22Rv1 (cell line): ENCODE measurements at regions not wholly inside any gene's neighbourhood (a gene's known extent, or its start where the extent isn't known, plus 50 kb on each side); places are given as distances from the start of the nearest gene placed in this dataset.
"Not testable (repeated sequence)": the region's sequence is repeated elsewhere in the genome, so short reads cannot be mapped to it uniquely, and the experiment has no call there.

ENCODE experiments used
- H3K27ac ChIP-seq: fragments of 450-650 bp; 2 replicates; pipeline ENCODE4 v1.5.1; 2017
- ZFX ChIP-seq: fragments of 450-650 bp; IDR thresholded peaks from 2 replicates; pipeline ENCODE4 v1.6.1; 2017; ENCODE audit warnings: antibody characterized with exemption, borderline replicate concordance
- TF ChIP-seq, protein P1 (sequence below): fragments of 450-650 bp; IDR thresholded peaks from 2 replicates; pipeline ENCODE4 v1.5.1; 2017; ENCODE audit warnings: mild to moderate bottlenecking

DNA sequence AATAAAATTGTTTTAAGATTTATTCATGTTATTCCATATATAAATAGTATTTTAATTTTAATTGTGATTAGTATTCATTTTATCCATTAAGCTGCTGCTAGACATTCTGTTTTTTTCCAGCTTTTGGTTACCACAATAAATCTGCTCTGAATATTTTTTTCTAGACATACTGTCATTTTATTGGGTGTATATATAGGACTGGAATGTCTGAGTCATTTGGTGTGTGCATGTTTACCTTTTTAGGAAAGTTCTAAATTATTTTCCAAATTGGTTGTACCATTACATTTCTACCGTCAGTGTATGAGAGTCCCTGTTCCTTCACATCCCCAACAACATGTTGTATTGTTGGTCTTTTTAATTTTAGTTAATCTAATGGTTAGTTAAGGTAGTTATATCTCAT, 1138.1 kb downstream of the REEP3 start:
- H3K27ac ChIP-seq = no peak overlapping the region
- no peak for TF ChIP-seq ZFX
- TF ChIP-seq, protein P1, sequence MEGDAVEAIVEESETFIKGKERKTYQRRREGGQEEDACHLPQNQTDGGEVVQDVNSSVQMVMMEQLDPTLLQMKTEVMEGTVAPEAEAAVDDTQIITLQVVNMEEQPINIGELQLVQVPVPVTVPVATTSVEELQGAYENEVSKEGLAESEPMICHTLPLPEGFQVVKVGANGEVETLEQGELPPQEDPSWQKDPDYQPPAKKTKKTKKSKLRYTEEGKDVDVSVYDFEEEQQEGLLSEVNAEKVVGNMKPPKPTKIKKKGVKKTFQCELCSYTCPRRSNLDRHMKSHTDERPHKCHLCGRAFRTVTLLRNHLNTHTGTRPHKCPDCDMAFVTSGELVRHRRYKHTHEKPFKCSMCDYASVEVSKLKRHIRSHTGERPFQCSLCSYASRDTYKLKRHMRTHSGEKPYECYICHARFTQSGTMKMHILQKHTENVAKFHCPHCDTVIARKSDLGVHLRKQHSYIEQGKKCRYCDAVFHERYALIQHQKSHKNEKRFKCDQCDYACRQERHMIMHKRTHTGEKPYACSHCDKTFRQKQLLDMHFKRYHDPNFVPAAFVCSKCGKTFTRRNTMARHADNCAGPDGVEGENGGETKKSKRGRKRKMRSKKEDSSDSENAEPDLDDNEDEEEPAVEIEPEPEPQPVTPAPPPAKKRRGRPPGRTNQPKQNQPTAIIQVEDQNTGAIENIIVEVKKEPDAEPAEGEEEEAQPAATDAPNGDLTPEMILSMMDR = no peak

DNA sequence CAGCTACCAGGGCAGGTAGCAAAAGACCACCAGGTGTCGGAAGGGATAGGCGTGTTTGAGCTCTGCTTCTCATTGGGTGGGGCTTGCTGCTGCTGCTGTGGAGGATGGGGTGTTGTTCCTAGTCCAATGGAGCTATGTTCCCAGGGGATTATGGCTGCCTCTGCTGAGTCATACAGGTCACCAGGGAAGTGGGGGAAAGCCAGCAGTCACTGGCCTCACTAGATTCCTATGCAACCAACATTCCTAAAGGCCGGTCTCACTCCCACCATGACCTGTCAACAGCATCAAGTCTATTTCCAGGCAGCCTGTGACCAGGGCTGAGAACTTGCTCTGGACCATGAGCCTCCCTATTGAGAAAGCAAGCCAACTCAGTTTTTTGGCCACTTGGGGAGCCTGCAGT, 1160.8 kb downstream of the REEP3 start:
- no peak overlapping the region for H3K27ac ChIP-seq
- no peak for TF ChIP-seq ZFX
- TF ChIP-seq, protein P1 = no peak

DNA sequence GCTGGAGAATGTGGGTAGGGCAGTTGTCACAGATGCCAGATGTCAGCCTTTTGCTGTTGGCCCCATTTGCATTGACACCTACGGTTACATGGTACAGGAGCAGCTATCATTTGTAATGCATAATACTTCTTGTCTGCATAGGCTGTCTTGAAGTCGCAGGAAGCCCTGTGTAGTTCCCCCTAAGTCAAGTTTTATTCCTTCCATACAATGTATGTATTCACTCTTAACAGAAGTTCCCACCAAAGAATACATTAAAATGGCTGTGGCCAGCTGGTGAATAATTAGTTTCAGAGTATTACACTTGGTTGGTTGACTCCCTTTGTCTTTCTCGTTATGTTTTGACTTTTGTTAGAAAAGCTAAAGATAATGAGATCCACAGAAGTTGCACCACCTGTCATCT, 1169.0 kb downstream of the REEP3 start:
- no peak for TF ChIP-seq ZFX
- TF ChIP-seq, protein P1 = no peak
- H3K27ac ChIP-seq = no peak overlapping the region

DNA sequence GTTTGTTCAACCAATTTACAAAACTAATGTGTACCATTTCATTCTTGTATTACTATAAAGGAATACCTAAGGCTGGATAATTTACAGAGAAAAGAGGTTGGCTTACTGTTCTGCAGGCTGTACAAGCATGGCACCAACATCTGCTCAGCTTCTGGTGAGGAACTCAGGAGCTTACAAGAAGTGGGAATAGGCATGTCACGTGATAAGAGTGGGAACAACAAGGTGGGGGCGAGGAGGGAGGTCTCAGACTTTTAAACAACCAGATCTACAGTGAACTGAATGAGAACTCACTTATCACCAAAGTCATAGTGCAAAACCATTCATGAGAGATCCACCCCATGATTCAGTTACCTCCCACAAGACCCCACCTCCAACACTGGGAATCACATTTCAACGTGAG, 1178.0 kb downstream of the REEP3 start:
- no peak overlapping the region for H3K27ac ChIP-seq
- TF ChIP-seq, protein P1 = no peak
- TF ChIP-seq ZFX = no peak

DNA sequence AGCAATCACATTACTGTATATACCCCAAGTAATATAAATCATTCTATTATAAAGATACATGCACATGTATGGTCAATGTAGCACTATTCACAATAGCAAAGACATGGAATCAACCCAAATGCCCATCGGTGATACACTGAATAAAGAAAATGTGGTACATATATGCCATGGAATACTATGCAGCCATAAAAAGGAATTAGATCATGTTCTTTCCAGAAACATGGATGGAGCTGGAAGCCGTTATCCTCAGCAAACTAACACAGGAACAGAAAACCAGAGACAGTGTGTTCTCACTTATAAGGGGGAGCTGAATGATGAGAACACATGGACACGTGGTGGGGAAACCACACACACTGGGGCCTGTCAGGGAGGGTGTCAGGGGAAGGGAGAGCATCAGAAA, 1180.9 kb downstream of the REEP3 start:
- not testable (repeated sequence) for H3K27ac ChIP-seq

DNA sequence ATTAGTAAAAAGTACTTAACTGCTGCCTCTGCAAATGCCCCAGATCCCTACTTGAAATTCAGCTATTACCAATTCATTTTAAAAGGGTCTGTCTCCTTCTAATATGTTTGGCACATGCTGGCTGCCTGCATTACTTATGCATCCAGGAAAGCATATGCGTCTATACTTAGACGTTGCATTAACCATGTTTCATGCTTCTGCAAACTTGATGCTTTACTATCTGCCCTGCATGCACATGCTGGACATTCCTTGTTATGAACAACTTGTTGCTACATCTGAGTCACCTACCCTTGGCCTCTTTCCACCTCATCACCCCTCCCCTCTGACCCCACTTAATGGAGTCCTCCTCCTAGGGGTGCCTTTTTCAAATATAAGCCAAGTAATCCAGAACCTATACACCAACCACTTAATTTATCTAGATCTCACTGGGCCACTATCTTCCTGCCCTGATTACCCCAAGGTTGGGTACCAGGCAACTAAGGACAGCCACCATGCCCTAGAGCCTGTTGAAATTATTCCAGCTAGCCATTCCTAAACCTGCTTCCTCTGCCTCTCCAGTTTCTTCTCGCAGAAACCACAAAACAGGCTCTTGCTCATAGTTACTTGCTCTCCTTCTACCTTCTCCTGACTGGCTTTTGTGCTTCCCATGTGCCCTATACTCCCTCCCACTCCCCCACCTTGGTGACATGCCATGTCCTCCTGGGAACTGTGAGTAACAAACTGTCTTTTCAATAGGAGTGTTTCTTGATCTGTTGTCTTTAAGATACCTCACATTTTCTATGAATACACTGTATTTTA, 1187.9 kb downstream of the REEP3 start:
- H3K27ac ChIP-seq = no peak overlapping the region
- TF ChIP-seq, protein P1 = no peak
- TF ChIP-seq ZFX = no peak

DNA sequence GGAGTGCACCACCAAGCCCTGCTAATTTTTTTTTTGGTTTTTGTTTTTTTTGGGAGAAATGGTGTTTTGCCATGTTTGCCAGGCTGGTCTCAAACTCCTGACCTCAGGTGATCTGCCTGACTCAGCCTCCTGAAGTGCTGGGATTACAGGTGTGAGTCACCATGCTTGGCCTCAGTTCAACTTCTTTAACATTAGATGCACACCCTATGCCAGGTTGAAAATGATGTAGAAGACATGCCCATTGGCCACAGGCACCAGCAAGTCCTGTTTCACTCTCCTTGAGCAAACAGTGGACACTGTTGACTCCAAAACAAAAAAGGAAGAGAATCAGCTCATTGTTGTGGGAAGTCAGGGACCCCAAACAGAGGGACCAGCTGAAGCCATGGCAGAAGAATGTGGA, 1205.3 kb downstream of the REEP3 start:
- TF ChIP-seq, protein P1 = no peak
- no peak for TF ChIP-seq ZFX
- H3K27ac ChIP-seq = no peak overlapping the region

DNA sequence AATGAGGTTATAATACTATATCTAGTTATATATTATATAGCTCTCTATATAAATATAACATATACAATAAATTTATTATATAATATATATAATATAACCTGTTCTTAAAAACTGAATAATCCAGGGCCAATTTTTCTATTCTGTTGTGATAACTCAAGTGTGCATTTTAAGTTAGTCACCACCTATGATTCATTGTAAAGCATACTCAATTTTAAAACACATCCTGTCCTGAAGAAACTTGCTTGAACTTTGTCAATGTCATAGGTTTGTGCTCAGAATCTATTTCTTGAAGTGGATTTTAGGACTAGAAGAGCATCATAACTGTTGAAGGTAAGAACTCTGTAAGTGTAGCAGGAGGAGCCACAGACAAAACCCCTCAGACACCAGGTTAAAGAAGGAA, 1209.8 kb downstream of the REEP3 start:
- H3K27ac ChIP-seq = no peak overlapping the region
- TF ChIP-seq, protein P1 = no peak
- no peak for TF ChIP-seq ZFX
